Large intestine (tissue), 3 donors: ENCODE measurements at regions not wholly inside any gene's neighbourhood (a gene's known extent, or its start where the extent isn't known, plus 50 kb on each side); places are given as distances from the start of the nearest gene placed in this dataset.
A peak's percentile ranks its signal among the peaks of the same experiment; 100 is the strongest.

Source experiments
- DNase-seq, 2 donors: peaks; one replicate each; pipeline versions ENCODE4 v3.0.0 to v3.0.0-alpha.2; 2013
- H3K27ac ChIP-seq: one replicate; pipeline ENCODE4 v1.5.1; 2013; ENCODE audit warnings: low read length
- H3K27me3 ChIP-seq: 2 replicates; pipeline ENCODE4 v1.6.1; 2013; ENCODE audit warnings: low read length; ENCODE audit not compliant: control insufficient read depth, insufficient read depth
- H3K36me3 ChIP-seq: 2 replicates; pipeline ENCODE4 v1.6.1; 2013; ENCODE audit warnings: low read length; ENCODE audit not compliant: control insufficient read depth, insufficient read depth
- H3K4me1 ChIP-seq: one replicate; pipeline ENCODE4 v1.6.1; 2013; ENCODE audit warnings: low read length; ENCODE audit not compliant: control insufficient read depth, insufficient read depth
- H3K4me3 ChIP-seq: one replicate; pipeline ENCODE4 v1.5.1; 2013; ENCODE audit warnings: low read length
- H3K9me3 ChIP-seq: one replicate; pipeline ENCODE4 v1.6.1; 2013; ENCODE audit warnings: mild to moderate bottlenecking, low read depth, low read length, moderate library complexity; ENCODE audit not compliant: control insufficient read depth
- WGBS: methylation state at CpG from one replicate; pipeline ENCODE4 v1.1.5; 2013; ENCODE audit warnings: low lambda C conversion rate; ENCODE audit not compliant: insufficient coverage; 5-methylcytosine and 5-hydroxymethylcytosine counted together

DNA sequence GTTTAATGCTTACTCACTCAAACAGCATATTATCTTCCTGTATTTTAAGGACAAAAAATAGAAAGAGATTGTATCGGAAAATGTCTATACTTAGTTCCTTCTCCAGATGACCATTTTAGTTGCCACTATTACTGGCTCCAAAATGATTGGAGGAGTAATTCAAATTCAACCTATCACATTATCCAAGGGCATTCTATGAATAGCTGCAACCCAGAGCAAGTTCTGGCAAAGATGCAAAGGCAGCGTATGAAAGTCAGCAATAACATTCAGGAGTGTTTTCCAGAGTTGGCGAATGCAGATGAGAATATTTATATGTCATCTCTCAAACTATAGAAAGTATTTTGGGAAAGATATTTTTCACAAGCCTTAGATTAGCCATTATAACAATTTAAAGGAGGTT lies 389.8 kb upstream of the ADGRL2 start:
- Histone ChIP-seq H3K9me3 (no peaks in the 10 kb centered on the region), H3K4me3 (no peak overlapping the region), H3K27me3 (no peaks in the 10 kb centered on the region), H3K27ac (no peak overlapping the region), H3K4me1 (no peaks in the 10 kb centered on the region), H3K36me3 (no peaks in the 10 kb centered on the region)
- DNase-seq: no peak
- 100% methylated on average over 2 of the region's 3 CpGs for WGBS

GRCh38 chr1:81410351-81410750 lies 390.4 kb upstream of the ADGRL2 start:
- no peak overlapping the region for H3K4me3 ChIP-seq
- H3K4me1 ChIP-seq: no peaks in the 10 kb centered on the region
- no peak overlapping the region for H3K27ac ChIP-seq
- no peaks in the 10 kb centered on the region for H3K36me3 ChIP-seq
- no peak for DNase-seq
- H3K27me3 ChIP-seq: no peaks in the 10 kb centered on the region
- WGBS: 100% methylated on average over 1 of the region's 1 CpG
- no peaks in the 10 kb centered on the region for H3K9me3 ChIP-seq

GRCh38 chr1:81409780-81410274 lies 390.9 kb upstream of the ADGRL2 start:
- H3K27me3 ChIP-seq: no peaks in the 10 kb centered on the region
- H3K4me1 ChIP-seq: no peaks in the 10 kb centered on the region
- 100% methylated on average over 1 of the region's 3 CpGs for WGBS
- H3K36me3 ChIP-seq: no peaks in the 10 kb centered on the region
- no peak for DNase-seq
- no peaks in the 10 kb centered on the region for H3K9me3 ChIP-seq
- H3K27ac ChIP-seq: no peak overlapping the region
- no peak overlapping the region for H3K4me3 ChIP-seq

GRCh38 chr1:81409262-81409661 lies 391.5 kb upstream of the ADGRL2 start:
- DNase-seq: no peak

GRCh38 chr1:81408419-81408818 lies 392.3 kb upstream of the ADGRL2 start:
- 60% methylated on average over 1 of the region's 6 CpGs for WGBS
- Histone ChIP-seq H3K4me3 (no peak overlapping the region), H3K27me3 (no peaks in the 10 kb centered on the region), H3K36me3 (no peaks in the 10 kb centered on the region), H3K9me3 (no peaks in the 10 kb centered on the region), H3K27ac (no peak overlapping the region), H3K4me1 (no peaks in the 10 kb centered on the region)
- DNase-seq: no peak

More at GRCh38 chr1:81409262-81409661, 391.5 kb upstream of the ADGRL2 start:
- Histone ChIP-seq H3K9me3 (no peaks in the 10 kb centered on the region), H3K36me3 (no peaks in the 10 kb centered on the region), H3K4me3 (no peak overlapping the region), H3K27me3 (no peaks in the 10 kb centered on the region), H3K4me1 (no peaks in the 10 kb centered on the region), H3K27ac (no peak overlapping the region)

DNA sequence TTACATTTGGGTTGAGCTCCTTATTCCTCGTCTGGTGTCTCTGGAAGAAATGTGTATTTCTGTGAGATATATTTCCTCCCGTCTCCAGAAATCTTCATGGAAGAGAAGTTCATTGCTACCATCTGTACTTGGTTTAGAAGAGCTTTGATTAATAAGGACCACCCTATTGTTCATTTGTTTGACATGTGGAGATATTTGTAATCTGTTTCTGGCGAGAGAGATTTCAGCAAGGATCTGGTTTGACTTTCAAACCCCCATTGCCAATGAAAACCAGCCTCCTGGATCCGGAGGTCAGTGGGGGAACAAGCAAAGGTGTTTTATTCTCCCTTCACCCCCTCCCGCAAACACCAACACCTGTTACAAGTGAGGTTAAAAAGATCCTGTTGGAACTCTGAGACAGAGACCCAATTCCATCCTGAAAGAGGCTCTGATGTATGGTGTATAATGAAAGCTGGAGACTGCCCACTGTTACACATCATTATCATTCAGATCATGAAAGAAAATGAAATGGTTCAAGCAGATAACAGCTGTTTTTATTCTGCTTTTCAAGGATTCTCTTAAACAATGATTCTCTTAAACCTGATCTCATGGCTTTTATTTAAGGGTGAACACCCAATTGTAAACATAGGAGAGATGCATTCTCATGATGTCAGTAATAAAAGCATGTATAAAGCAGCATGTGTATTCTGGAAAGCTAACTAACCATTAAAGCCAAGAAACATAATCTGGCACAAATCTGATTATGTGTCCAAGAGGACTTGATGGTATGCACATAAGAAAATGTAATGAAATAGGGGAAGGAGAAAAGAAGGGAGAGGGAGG lies 393.5 kb upstream of the ADGRL2 start:
- DNase-seq: peak in 1 of 2 donors; percentile 11
- Histone ChIP-seq H3K27me3 (no peaks in the 10 kb centered on the region), H3K4me3 (no peak overlapping the region), H3K9me3 (no peaks in the 10 kb centered on the region), H3K36me3 (no peaks in the 10 kb centered on the region), H3K27ac (no peak overlapping the region), H3K4me1 (no peaks in the 10 kb centered on the region)
- 60% methylated on average over 1 of the region's 5 CpGs for WGBS

DNA sequence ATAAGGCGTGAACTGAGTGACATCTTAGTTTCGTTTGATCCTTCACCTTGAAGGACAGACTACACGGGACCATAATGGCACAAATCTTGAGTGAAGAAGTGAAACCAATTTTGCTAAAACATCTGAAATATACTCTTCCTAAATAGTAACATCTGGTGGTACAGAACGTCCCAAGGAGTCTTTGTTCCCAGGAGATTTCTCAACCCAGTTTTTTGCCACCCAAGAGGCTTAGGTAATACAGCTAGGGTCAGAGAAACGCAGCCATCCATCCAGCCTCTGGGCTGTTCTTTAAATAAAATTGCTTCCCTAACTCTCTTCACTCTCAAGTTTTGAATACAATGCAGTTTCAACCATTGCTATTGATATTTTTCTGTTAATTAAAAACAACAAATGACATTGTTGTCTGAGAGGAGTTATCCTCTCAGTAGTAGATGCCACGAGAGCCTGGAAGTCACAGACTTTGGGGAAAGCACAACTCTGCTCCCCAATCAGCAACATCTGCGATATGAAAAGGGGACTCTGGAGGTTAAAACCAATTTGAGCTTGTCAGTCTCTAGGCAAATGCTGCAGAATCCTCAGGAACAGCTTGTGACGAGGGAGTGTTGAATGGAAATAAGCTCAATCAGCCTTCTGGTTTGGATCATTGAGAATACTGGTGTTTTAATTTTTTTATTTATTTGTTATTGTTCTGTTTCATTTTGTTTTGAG lies 394.3 kb upstream of the ADGRL2 start:
- Histone ChIP-seq H3K4me1 (no peaks in the 10 kb centered on the region), H3K4me3 (no peak overlapping the region), H3K9me3 (no peaks in the 10 kb centered on the region), H3K36me3 (no peaks in the 10 kb centered on the region), H3K27me3 (no peaks in the 10 kb centered on the region), H3K27ac (no peak overlapping the region)
- 92% methylated on average over 2 of the region's 8 CpGs for WGBS
- DNase-seq: no peak

DNA sequence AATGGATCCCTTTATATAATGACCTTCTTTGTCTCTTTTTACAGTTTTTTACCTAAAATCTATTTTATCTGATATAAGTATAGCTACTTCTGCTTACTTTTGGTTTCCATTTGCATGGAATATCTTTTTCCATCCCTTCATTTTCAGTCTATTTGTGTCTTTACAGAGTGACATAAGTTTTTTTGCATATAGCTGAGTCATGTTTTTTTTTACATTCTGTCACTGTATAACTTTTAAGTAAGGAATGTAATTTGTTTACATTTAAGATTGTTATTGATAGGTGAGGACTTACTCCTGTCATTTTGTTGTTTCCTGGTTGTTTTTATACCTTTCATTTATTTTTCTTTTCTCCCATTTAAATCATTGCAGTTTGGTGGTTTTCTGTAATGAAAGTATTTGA lies 402.7 kb upstream of the ADGRL2 start:
- H3K27me3 ChIP-seq: no peaks in the 10 kb centered on the region
- no peak overlapping the region for H3K27ac ChIP-seq
- peaks cover 6% of the 10 kb centered on the region for H3K9me3 ChIP-seq
- no peaks in the 10 kb centered on the region for H3K4me1 ChIP-seq
- no peak for DNase-seq
- H3K36me3 ChIP-seq: no peaks in the 10 kb centered on the region
- H3K4me3 ChIP-seq: no peak overlapping the region

- H3K36me3 ChIP-seq: no peaks in the 10 kb centered on the region
Observed at GRCh38 chr1:81392526-81393226, 408.1 kb upstream of the ADGRL2 start.

GRCh38 chr1:81391125-81391828 lies 409.5 kb upstream of the ADGRL2 start:
- Histone ChIP-seq H3K9me3 (no peaks in the 10 kb centered on the region), H3K4me3 (no peak overlapping the region), H3K4me1 (peaks cover 18% of the 10 kb centered on the region), H3K27ac (peak overlapping the region; percentile 46), H3K27me3 (no peaks in the 10 kb centered on the region), H3K36me3 (no peaks in the 10 kb centered on the region)
- 38% methylated on average over 1 of the region's 4 CpGs for WGBS
- peak; percentile 37 to 72 for DNase-seq

More at GRCh38 chr1:81392526-81393226, 408.1 kb upstream of the ADGRL2 start:
- Histone ChIP-seq H3K4me3 (no peak overlapping the region), H3K27ac (no peak overlapping the region), H3K4me1 (peaks cover 14% of the 10 kb centered on the region), H3K9me3 (peaks cover under 1% of the 10 kb centered on the region), H3K27me3 (no peaks in the 10 kb centered on the region)
- no peak for DNase-seq
